Muscle of leg (tissue), 3 donors: ENCODE measurements at regions not wholly inside any gene's neighbourhood (a gene's known extent, or its start where the extent isn't known, plus 50 kb on each side); places are given as distances from the start of the nearest gene placed in this dataset.

Experiments
- DNase-seq: peaks from one replicate; pipeline ENCODE4 v3.0.0; 2013
- H3K27ac ChIP-seq: one replicate; pipeline ENCODE4 v1.5.1; 2013; ENCODE audit warnings: mild to moderate bottlenecking, low read length, control low read depth
- H3K27me3 ChIP-seq: one replicate; pipeline ENCODE4 v1.6.1; 2013; ENCODE audit warnings: low read length; ENCODE audit not compliant: control insufficient read depth, insufficient read depth
- H3K36me3 ChIP-seq: one replicate; pipeline ENCODE4 v1.6.1; 2013; ENCODE audit warnings: low read length; ENCODE audit not compliant: control insufficient read depth, insufficient read depth
- H3K4me1 ChIP-seq: one replicate; pipeline ENCODE4 v1.6.1; 2013; ENCODE audit warnings: low read length; ENCODE audit not compliant: control insufficient read depth, insufficient read depth
- H3K4me3 ChIP-seq: one replicate; pipeline ENCODE4 v1.5.1; 2013; ENCODE audit warnings: low read length, control low read depth
- H3K9me3 ChIP-seq: replicated peaks from 2 replicates; pipeline ENCODE4 v1.6.1; 2013; ENCODE audit warnings: low read depth, low read length; ENCODE audit not compliant: control insufficient read depth
- WGBS: methylation state at CpG from one replicate; pipeline ENCODE4 v1.1.5; 2013; ENCODE audit warnings: missing lambda C conversion rate; ENCODE audit not compliant: insufficient coverage; 5-methylcytosine and 5-hydroxymethylcytosine counted together

GRCh38 chr18:38619129-38619528 lies 1053.5 kb upstream of the CELF4 start:
- H3K27ac ChIP-seq: no peak overlapping the region
- no peaks in the 10 kb centered on the region for H3K9me3 ChIP-seq
- H3K36me3 ChIP-seq: no peaks in the 10 kb centered on the region
- H3K4me3 ChIP-seq: no peak overlapping the region
- H3K27me3 ChIP-seq: no peaks in the 10 kb centered on the region
- no peaks in the 10 kb centered on the region for H3K4me1 ChIP-seq
- no peak for DNase-seq

GRCh38 chr18:38616306-38616705 lies 1050.7 kb upstream of the CELF4 start:
- Histone ChIP-seq H3K4me1 (no peaks in the 10 kb centered on the region), H3K36me3 (no peaks in the 10 kb centered on the region), H3K27ac (no peak overlapping the region), H3K4me3 (no peak overlapping the region), H3K9me3 (no peaks in the 10 kb centered on the region), H3K27me3 (no peaks in the 10 kb centered on the region)
- DNase-seq: peak; percentile 58
- no CpG with 5 or more reads among the region's 4 CpGs for WGBS

- no peaks in the 10 kb centered on the region for H3K4me1 ChIP-seq
- no peaks in the 10 kb centered on the region for H3K9me3 ChIP-seq
- no peaks in the 10 kb centered on the region for H3K36me3 ChIP-seq
- DNase-seq: no peak
- H3K27ac ChIP-seq: no peak overlapping the region
- H3K4me3 ChIP-seq: no peak overlapping the region
- no CpG with 5 or more reads among the region's 2 CpGs for WGBS
- H3K27me3 ChIP-seq: no peaks in the 10 kb centered on the region
These were observed 1047.3 kb upstream of the CELF4 start for GRCh38 chr18:38612904-38613303.

GRCh38 chr18:38611036-38611964 lies 1045.7 kb upstream of the CELF4 start:
- no peak overlapping the region for H3K4me3 ChIP-seq
- peak; percentile 39 for DNase-seq
- no peak overlapping the region for H3K27ac ChIP-seq
- no peaks in the 10 kb centered on the region for H3K4me1 ChIP-seq
- no peaks in the 10 kb centered on the region for H3K36me3 ChIP-seq
- no peaks in the 10 kb centered on the region for H3K9me3 ChIP-seq
- WGBS: 76% methylated on average over 7 of the region's 9 CpGs
- H3K27me3 ChIP-seq: no peaks in the 10 kb centered on the region

GRCh38 chr18:38606841-38607240 lies 1041.2 kb upstream of the CELF4 start:
- Histone ChIP-seq H3K36me3 (no peaks in the 10 kb centered on the region), H3K27me3 (no peaks in the 10 kb centered on the region), H3K4me1 (no peaks in the 10 kb centered on the region), H3K4me3 (no peak overlapping the region), H3K9me3 (no peaks in the 10 kb centered on the region), H3K27ac (no peak overlapping the region)
- no peak for DNase-seq
- WGBS: no CpG with 5 or more reads among the region's 2 CpGs

- Histone ChIP-seq H3K4me3 (no peak overlapping the region), H3K36me3 (no peaks in the 10 kb centered on the region), H3K9me3 (no peaks in the 10 kb centered on the region), H3K27me3 (no peaks in the 10 kb centered on the region), H3K4me1 (no peaks in the 10 kb centered on the region), H3K27ac (no peak overlapping the region)
- no peak for DNase-seq
These were observed 1036.7 kb upstream of the CELF4 start for GRCh38 chr18:38602341-38602740.

- H3K27me3 ChIP-seq: no peaks in the 10 kb centered on the region
- WGBS: no CpG with 5 or more reads among the region's 1 CpG
- no peaks in the 10 kb centered on the region for H3K36me3 ChIP-seq
- DNase-seq: no peak
- no peaks in the 10 kb centered on the region for H3K9me3 ChIP-seq
- no peak overlapping the region for H3K4me3 ChIP-seq
- no peaks in the 10 kb centered on the region for H3K4me1 ChIP-seq
- no peak overlapping the region for H3K27ac ChIP-seq
These were observed 1022.0 kb upstream of the CELF4 start for GRCh38 chr18:38587571-38587970.

GRCh38 chr18:38586327-38586726 lies 1020.7 kb upstream of the CELF4 start:
- H3K4me3 ChIP-seq: no peak overlapping the region
- DNase-seq: no peak
- H3K9me3 ChIP-seq: no peaks in the 10 kb centered on the region
- H3K27ac ChIP-seq: no peak overlapping the region
- H3K27me3 ChIP-seq: no peaks in the 10 kb centered on the region
- WGBS: 50% methylated on average over 1 of the region's 2 CpGs
- H3K36me3 ChIP-seq: no peaks in the 10 kb centered on the region
- no peaks in the 10 kb centered on the region for H3K4me1 ChIP-seq

- Histone ChIP-seq H3K4me1 (no peaks in the 10 kb centered on the region), H3K9me3 (no peaks in the 10 kb centered on the region), H3K27ac (no peak overlapping the region), H3K27me3 (no peaks in the 10 kb centered on the region), H3K4me3 (no peak overlapping the region), H3K36me3 (no peaks in the 10 kb centered on the region)
- 71% methylated on average over 1 of the region's 1 CpG for WGBS
- DNase-seq: no peak
These were observed 1014.2 kb upstream of the CELF4 start for GRCh38 chr18:38579764-38580163.

GRCh38 chr18:38576916-38577315 lies 1011.3 kb upstream of the CELF4 start:
- no peak overlapping the region for H3K27ac ChIP-seq
- no peaks in the 10 kb centered on the region for H3K9me3 ChIP-seq
- no peaks in the 10 kb centered on the region for H3K27me3 ChIP-seq
- DNase-seq: peak; percentile 65
- no peaks in the 10 kb centered on the region for H3K36me3 ChIP-seq
- no peak overlapping the region for H3K4me3 ChIP-seq
- no CpG with 5 or more reads among the region's 4 CpGs for WGBS
- no peaks in the 10 kb centered on the region for H3K4me1 ChIP-seq

GRCh38 chr18:38576349-38576748 lies 1010.8 kb upstream of the CELF4 start:
- no peaks in the 10 kb centered on the region for H3K9me3 ChIP-seq
- no peak overlapping the region for H3K27ac ChIP-seq
- H3K4me3 ChIP-seq: no peak overlapping the region
- H3K36me3 ChIP-seq: no peaks in the 10 kb centered on the region
- no peaks in the 10 kb centered on the region for H3K27me3 ChIP-seq
- DNase-seq: no peak
- no peaks in the 10 kb centered on the region for H3K4me1 ChIP-seq
- WGBS: no CpG with 5 or more reads among the region's 1 CpG
